ENCODE measurements at regions not wholly inside any gene's neighbourhood (a gene's known extent, or its start where the extent isn't known, plus 50 kb on each side); places are given as distances from the start of the nearest gene placed in this dataset.

- H3K36me3 ChIP-seq (ENCODE audit: insufficient read depth, low read length): no peaks in the 10 kb centered on the region
- no peaks in the 10 kb centered on the region for H3K79me2 ChIP-seq (ENCODE audit: low read length)
- no peak overlapping the region for H3K27ac ChIP-seq (ENCODE audit: low read length)
- no peak overlapping the region for H3K4me2 ChIP-seq (ENCODE audit: low read depth, low read length, poor library complexity, severe bottlenecking)
- H3K4me3 ChIP-seq (ENCODE audit: low read length): no peak overlapping the region
- no peaks in the 10 kb centered on the region for H3K9me3 ChIP-seq (ENCODE audit: low read length)
- no peaks in the 10 kb centered on the region for H3K27me3 ChIP-seq (ENCODE audit: low read length)
- H3K9ac ChIP-seq (ENCODE audit: low read length): no peak overlapping the region
- H3K9me2 ChIP-seq (replicated peaks; ENCODE audit: insufficient read depth, low read length): no peaks in the 10 kb centered on the region
- H4K20me1 ChIP-seq (ENCODE audit: insufficient read depth, low read depth, low read length): no peaks in the 10 kb centered on the region
- no peak for DNase-seq
- H3K4me1 ChIP-seq (ENCODE audit: low read length): no peaks in the 10 kb centered on the region
- H2AFZ ChIP-seq (ENCODE audit: low read length): no peak overlapping the region
Observed at GRCh38 chr13:39119422-39119821, 81.2 kb downstream of the NHLRC3 start.

GRCh38 chr13:39123578-39123977, 85.3 kb downstream of the NHLRC3 start:
- Histone ChIP-seq H3K9me3 (ENCODE audit: low read length) (no peaks in the 10 kb centered on the region), H3K79me2 (ENCODE audit: low read length) (no peaks in the 10 kb centered on the region), H3K4me1 (ENCODE audit: low read length) (no peaks in the 10 kb centered on the region), H2AFZ (ENCODE audit: low read length) (no peak overlapping the region), H4K20me1 (ENCODE audit: insufficient read depth, low read depth, low read length) (no peaks in the 10 kb centered on the region), H3K9me2 (replicated peaks; ENCODE audit: insufficient read depth, low read length) (no peaks in the 10 kb centered on the region), H3K27ac (ENCODE audit: low read length) (no peak overlapping the region), H3K36me3 (ENCODE audit: insufficient read depth, low read length) (no peaks in the 10 kb centered on the region), H3K27me3 (ENCODE audit: low read length) (no peaks in the 10 kb centered on the region), H3K9ac (ENCODE audit: low read length) (no peak overlapping the region), H3K4me2 (ENCODE audit: low read depth, low read length, poor library complexity, severe bottlenecking) (no peak overlapping the region), H3K4me3 (ENCODE audit: low read length) (no peak overlapping the region)
- no peak for DNase-seq

- no peaks in the 10 kb centered on the region for H3K79me2 ChIP-seq (ENCODE audit: low read length)
- H3K9ac ChIP-seq (ENCODE audit: low read length): no peak overlapping the region
- no peak for DNase-seq
- H3K9me3 ChIP-seq (ENCODE audit: low read length): no peaks in the 10 kb centered on the region
- no peaks in the 10 kb centered on the region for H3K27me3 ChIP-seq (ENCODE audit: low read length)
- H2AFZ ChIP-seq (ENCODE audit: low read length): no peak overlapping the region
- H3K4me2 ChIP-seq (ENCODE audit: low read depth, low read length, poor library complexity, severe bottlenecking): no peak overlapping the region
- H3K36me3 ChIP-seq (ENCODE audit: insufficient read depth, low read length): no peaks in the 10 kb centered on the region
- H3K4me3 ChIP-seq (ENCODE audit: low read length): no peak overlapping the region
- H3K9me2 ChIP-seq (replicated peaks; ENCODE audit: insufficient read depth, low read length): no peaks in the 10 kb centered on the region
- no peaks in the 10 kb centered on the region for H3K4me1 ChIP-seq (ENCODE audit: low read length)
- no peak overlapping the region for H3K27ac ChIP-seq (ENCODE audit: low read length)
- H4K20me1 ChIP-seq (ENCODE audit: insufficient read depth, low read depth, low read length): no peaks in the 10 kb centered on the region
Observed at GRCh38 chr13:39129213-39129612, 91.0 kb downstream of the NHLRC3 start.

- no peaks in the 10 kb centered on the region for H3K36me3 ChIP-seq (ENCODE audit: insufficient read depth, low read length)
Observed at GRCh38 chr13:39130301-39130700, 92.0 kb downstream of the NHLRC3 start.

GRCh38 chr13:39132286-39133230, 94.3 kb downstream of the NHLRC3 start:
- Histone ChIP-seq H3K36me3 (ENCODE audit: insufficient read depth, low read length) (no peaks in the 10 kb centered on the region), H2AFZ (ENCODE audit: low read length) (no peak overlapping the region), H4K20me1 (ENCODE audit: insufficient read depth, low read depth, low read length) (no peaks in the 10 kb centered on the region), H3K27ac (ENCODE audit: low read length) (no peak overlapping the region), H3K79me2 (ENCODE audit: low read length) (no peaks in the 10 kb centered on the region), H3K4me1 (ENCODE audit: low read length) (no peaks in the 10 kb centered on the region), H3K27me3 (ENCODE audit: low read length) (no peaks in the 10 kb centered on the region), H3K9me2 (replicated peaks; ENCODE audit: insufficient read depth, low read length) (no peaks in the 10 kb centered on the region), H3K4me3 (ENCODE audit: low read length) (no peak overlapping the region), H3K9me3 (ENCODE audit: low read length) (no peaks in the 10 kb centered on the region), H3K4me2 (ENCODE audit: low read depth, low read length, poor library complexity, severe bottlenecking) (no peak overlapping the region), H3K9ac (ENCODE audit: low read length) (no peak overlapping the region)
- no peak for DNase-seq

More at GRCh38 chr13:39130301-39130700, 92.0 kb downstream of the NHLRC3 start:
- Histone ChIP-seq H4K20me1 (ENCODE audit: insufficient read depth, low read depth, low read length) (no peaks in the 10 kb centered on the region), H3K27ac (ENCODE audit: low read length) (no peak overlapping the region), H3K9me2 (replicated peaks; ENCODE audit: insufficient read depth, low read length) (no peaks in the 10 kb centered on the region), H3K9me3 (ENCODE audit: low read length) (no peaks in the 10 kb centered on the region), H3K4me1 (ENCODE audit: low read length) (no peaks in the 10 kb centered on the region), H3K27me3 (ENCODE audit: low read length) (no peaks in the 10 kb centered on the region), H3K4me2 (ENCODE audit: low read depth, low read length, poor library complexity, severe bottlenecking) (no peak overlapping the region), H3K79me2 (ENCODE audit: low read length) (no peaks in the 10 kb centered on the region), H2AFZ (ENCODE audit: low read length) (no peak overlapping the region), H3K4me3 (ENCODE audit: low read length) (no peak overlapping the region), H3K9ac (ENCODE audit: low read length) (no peak overlapping the region)
- no peak for DNase-seq

GRCh38 chr13:39133781-39134180, 95.5 kb downstream of the NHLRC3 start:
- H3K27ac ChIP-seq (ENCODE audit: low read length): no peak overlapping the region
- H3K4me1 ChIP-seq (ENCODE audit: low read length): no peaks in the 10 kb centered on the region
- no peak for DNase-seq
- H3K79me2 ChIP-seq (ENCODE audit: low read length): no peaks in the 10 kb centered on the region
- no peaks in the 10 kb centered on the region for H4K20me1 ChIP-seq (ENCODE audit: insufficient read depth, low read depth, low read length)
- H3K36me3 ChIP-seq (ENCODE audit: insufficient read depth, low read length): no peaks in the 10 kb centered on the region
- no peak overlapping the region for H3K4me3 ChIP-seq (ENCODE audit: low read length)
- H2AFZ ChIP-seq (ENCODE audit: low read length): no peak overlapping the region
- no peak overlapping the region for H3K4me2 ChIP-seq (ENCODE audit: low read depth, low read length, poor library complexity, severe bottlenecking)
- no peaks in the 10 kb centered on the region for H3K9me3 ChIP-seq (ENCODE audit: low read length)
- no peaks in the 10 kb centered on the region for H3K27me3 ChIP-seq (ENCODE audit: low read length)
- H3K9me2 ChIP-seq (replicated peaks; ENCODE audit: insufficient read depth, low read length): no peaks in the 10 kb centered on the region
- no peak overlapping the region for H3K9ac ChIP-seq (ENCODE audit: low read length)

- Histone ChIP-seq H3K27ac (ENCODE audit: low read length) (no peak overlapping the region), H4K20me1 (ENCODE audit: insufficient read depth, low read depth, low read length) (no peaks in the 10 kb centered on the region), H3K36me3 (ENCODE audit: insufficient read depth, low read length) (no peaks in the 10 kb centered on the region), H3K9me3 (ENCODE audit: low read length) (no peaks in the 10 kb centered on the region), H3K4me2 (ENCODE audit: low read depth, low read length, poor library complexity, severe bottlenecking) (no peak overlapping the region), H3K9me2 (replicated peaks; ENCODE audit: insufficient read depth, low read length) (no peaks in the 10 kb centered on the region), H3K4me1 (ENCODE audit: low read length) (no peaks in the 10 kb centered on the region), H3K4me3 (ENCODE audit: low read length) (no peak overlapping the region), H3K9ac (ENCODE audit: low read length) (no peak overlapping the region), H3K79me2 (ENCODE audit: low read length) (no peaks in the 10 kb centered on the region), H2AFZ (ENCODE audit: low read length) (no peak overlapping the region), H3K27me3 (ENCODE audit: low read length) (no peaks in the 10 kb centered on the region)
- no peak for DNase-seq
Observed at GRCh38 chr13:39134574-39134973, 96.3 kb downstream of the NHLRC3 start.

GRCh38 chr13:39144391-39144790, 106.1 kb downstream of the NHLRC3 start:
- Histone ChIP-seq H3K9me2 (replicated peaks; ENCODE audit: insufficient read depth, low read length) (no peaks in the 10 kb centered on the region), H4K20me1 (ENCODE audit: insufficient read depth, low read depth, low read length) (no peaks in the 10 kb centered on the region), H3K9me3 (ENCODE audit: low read length) (no peaks in the 10 kb centered on the region), H3K79me2 (ENCODE audit: low read length) (no peaks in the 10 kb centered on the region), H3K27ac (ENCODE audit: low read length) (no peak overlapping the region), H3K9ac (ENCODE audit: low read length) (no peak overlapping the region), H3K27me3 (ENCODE audit: low read length) (no peaks in the 10 kb centered on the region), H2AFZ (ENCODE audit: low read length) (no peak overlapping the region), H3K4me1 (ENCODE audit: low read length) (no peaks in the 10 kb centered on the region), H3K4me3 (ENCODE audit: low read length) (no peak overlapping the region), H3K4me2 (ENCODE audit: low read depth, low read length, poor library complexity, severe bottlenecking) (no peak overlapping the region), H3K36me3 (ENCODE audit: insufficient read depth, low read length) (no peaks in the 10 kb centered on the region)
- no peak for DNase-seq

All from Karpas-422 (cell line).